Mammary epithelial cell (primary cell): ENCODE measurements at regions not wholly inside any gene's neighbourhood (a gene's known extent, or its start where the extent isn't known, plus 50 kb on each side); places are given as distances from the start of the nearest gene placed in this dataset.

Source experiments
- CTCF ChIP-seq, 2 donors: IDR thresholded peaks in 1 of 2; conservative IDR thresholded peaks in 1 of 2; 2 replicates each; pipeline ENCODE4 v1.5.1; 2011 to 2012; ENCODE audit warnings: inconsistent platforms in 2 of 2, low read length in 2 of 2, mild to moderate bottlenecking in 2 of 2, control low read depth in 1 of 2, low read depth in 1 of 2; ENCODE audit not compliant: insufficient read depth in 1 of 2; ENCODE audit errors: extremely low read depth in 1 of 2
- EZH2 ChIP-seq: IDR thresholded peaks from 2 replicates; pipeline ENCODE4 v1.6.1; 2012; ENCODE audit warnings: low read length, inconsistent platforms, borderline replicate concordance

GRCh38 chr5:77839691-77840090 is 63.6 kb upstream of the TBCA start:
- TF ChIP-seq EZH2 (no peak), CTCF (conservative IDR thresholded peaks at IDR 0.05 in 1 of 2, IDR thresholded peaks at IDR 0.05 in 1 of 2; ENCODE audit: extremely low read depth in 1 of 2, insufficient read depth in 1 of 2, low read depth in 1 of 2, low read length in 2 of 2) (no peak)
